GM21786 (cell line): ENCODE measurements at regions not wholly inside any gene's neighbourhood (a gene's known extent, or its start where the extent isn't known, plus 50 kb on each side); places are given as distances from the start of the nearest gene placed in this dataset.

ENCODE experiments used
- ATAC-seq: cut with Tn5 transposase; IDR thresholded peaks from one replicate; pipeline ENCODE4 v1.9.1; 2021; ENCODE audit not compliant: unreplicated experiment

DNA sequence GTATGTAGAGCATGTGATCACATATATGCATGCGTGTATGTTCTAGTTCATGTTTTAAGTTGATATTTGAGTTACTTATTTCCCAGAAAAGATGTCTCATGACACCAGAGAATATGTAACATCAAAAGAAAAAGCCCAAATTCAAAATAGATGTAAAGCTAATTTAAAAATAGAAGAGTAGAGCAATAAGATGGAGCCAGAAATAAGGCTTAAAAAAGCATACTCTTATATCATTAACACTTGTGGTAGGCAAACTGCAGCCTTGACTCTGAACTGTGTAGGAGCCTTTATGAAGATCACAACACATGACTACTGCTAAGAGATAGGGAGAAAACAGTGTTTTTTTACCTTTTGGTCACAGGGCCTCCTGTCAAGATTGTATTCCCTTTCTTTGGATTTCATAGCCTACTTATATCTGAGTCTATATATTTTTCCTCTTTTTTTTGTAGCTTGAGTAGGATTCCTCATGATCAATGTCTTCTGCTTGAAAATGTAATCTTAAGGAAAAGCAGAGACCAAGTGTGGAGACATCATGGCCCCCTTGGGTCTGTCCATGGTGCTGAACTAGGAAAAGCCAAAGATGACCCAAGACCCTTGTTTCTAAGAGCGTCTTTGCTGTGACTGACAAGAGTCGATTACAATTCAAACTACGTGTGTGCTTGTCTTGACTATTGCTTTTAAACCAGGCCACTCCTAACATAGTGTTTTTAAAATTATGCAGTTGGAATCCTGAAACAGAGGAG lies 390.4 kb downstream of the SHISA9 start:
- ATAC-seq: no peak

DNA sequence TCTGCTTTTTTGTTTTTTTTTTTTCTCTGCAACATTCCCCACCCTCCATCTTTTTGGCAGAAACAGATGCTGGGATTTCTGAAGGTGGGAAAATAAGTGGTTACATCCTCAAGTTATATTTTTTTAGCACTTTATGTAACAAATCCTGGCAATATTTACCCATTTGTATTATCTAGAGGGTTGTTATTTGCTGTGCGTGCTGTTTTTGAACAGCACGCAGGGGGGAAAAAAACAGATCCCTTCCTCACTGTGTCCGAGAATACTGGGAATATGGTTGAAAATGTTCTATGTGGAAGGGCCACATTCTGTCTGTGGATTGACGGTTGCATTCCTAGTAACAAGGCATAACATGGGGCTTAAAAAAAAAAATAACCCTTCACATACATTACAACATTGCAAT lies 394.8 kb downstream of the SHISA9 start:
- ATAC-seq: no peak

DNA sequence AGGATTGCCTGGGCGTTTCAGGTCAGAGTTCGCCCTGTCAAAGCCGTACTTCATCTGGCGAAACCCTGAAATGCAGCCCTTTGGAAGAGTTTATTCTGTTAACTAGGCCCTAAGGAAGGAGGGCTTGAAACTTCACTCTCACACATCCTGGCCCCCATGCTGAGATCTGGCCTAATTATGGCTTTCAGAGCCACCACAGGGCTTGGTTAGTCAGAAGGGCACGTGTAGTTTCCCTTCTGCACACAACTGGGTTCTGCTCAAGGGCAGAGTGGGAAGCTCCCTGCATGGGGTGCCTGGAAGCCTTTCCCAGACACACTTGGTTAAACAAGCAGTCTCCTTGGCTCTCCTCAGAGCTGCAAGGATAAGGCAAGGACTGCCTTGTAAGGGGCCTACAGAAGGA lies 397.3 kb downstream of the SHISA9 start:
- ATAC-seq: no peak

DNA sequence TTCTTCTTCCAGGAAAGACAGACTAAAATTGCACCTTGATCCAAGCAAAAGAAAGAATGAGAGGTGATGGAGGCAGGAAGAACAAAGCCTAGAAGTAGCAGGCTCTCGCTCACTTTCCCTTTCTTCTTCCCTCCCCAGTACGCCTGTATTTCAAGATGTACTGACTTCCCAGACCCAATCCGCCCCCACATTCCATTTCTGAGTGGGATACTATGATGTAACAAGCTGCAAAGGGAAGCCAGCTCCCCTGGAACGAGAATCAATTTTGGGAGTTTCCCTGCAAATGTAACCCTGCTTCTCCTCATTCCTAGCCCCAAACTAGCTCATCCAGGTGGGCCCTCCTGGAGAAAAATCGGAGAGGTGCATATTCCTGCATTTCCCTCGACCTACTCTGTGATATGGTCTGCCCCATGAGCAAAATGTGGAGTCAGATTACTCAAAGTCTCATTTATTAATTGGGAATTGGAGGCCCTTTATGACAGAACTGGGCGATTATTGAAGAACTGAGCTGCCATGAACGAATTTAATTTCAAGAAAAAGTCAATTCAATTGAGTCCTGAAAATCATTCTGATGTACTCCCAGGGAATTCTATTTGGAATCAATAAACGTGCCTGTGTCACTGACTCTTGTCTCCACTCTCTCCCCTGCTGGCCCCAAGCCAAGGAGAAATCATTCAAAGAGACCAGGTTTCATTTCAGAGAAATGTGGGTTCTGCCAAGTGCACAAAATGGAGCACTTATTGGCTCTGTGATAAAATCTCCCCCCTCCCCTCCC lies 398.9 kb downstream of the SHISA9 start:
- no peak for ATAC-seq

DNA sequence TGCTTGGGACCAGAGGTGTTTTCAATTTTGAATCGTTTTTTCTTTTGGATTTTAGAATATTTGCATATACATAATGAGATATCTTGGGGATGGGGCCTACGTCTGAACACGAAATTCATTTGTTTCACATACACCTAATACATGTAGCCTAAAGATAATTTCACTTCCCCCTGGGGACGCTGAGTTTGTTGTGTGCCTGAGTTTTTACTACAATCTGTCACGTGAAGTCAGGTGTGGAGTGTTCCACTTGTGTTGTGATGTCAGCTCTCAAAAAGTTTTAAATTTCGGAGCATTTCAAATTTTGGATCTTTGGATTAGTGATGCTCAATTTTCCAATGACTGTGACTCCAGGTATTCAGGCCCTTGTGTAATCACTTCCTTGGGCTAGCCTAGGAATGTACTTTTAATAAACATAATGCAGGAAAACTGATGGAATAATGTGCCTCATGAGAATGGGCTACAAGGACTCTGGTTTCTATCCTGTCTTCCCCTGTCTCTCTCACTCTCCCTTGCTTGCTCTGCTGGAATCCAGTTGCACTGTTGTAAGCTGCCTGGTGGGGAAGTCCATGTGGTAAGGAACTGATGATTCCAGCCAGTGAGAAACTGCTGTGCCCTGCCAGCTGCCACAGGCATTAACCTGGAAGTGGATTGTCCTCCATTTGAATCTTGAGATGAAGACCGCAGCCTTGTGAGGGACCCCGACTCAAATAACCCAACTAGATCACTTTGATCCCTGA lies 403.8 kb downstream of the SHISA9 start:
- ATAC-seq: no peak

DNA sequence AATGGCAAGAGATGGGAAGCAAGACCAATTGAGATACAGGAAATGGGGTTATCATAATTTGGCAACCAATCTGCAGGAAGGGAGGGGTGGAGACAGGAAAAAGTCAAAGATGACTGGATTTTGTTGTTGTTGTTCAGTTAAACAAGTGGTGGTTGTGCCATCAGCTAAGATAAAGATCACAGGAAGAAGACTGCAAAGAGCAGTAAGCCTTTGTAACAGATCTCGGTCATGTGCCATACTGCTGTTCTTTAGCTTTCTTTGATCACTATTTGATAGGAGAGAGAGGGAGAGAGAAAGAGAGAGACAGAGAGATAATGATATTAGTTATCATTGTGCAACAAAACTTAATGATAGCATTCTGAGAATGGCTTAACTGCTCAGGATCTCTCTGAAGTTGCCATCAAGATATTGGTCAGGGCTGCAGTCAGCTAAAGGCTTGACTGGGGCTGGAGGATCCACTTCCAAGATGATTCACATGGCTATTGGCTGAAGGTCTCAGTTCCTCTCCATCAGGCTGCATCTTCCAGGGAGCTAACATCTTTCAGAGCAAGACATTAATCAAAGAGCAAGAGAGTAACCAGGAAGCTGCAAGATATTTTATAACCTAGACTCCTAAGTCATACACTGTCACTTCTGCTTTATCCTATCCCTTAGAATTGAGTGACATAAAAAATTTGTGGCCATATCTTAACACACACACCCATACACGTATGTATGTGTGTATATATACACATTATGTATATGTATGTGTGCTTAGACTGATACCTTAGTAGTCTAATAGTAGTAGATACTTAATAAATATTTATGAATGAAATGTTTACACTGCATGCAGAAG lies 405.0 kb downstream of the SHISA9 start:
- ATAC-seq: no peak

DNA sequence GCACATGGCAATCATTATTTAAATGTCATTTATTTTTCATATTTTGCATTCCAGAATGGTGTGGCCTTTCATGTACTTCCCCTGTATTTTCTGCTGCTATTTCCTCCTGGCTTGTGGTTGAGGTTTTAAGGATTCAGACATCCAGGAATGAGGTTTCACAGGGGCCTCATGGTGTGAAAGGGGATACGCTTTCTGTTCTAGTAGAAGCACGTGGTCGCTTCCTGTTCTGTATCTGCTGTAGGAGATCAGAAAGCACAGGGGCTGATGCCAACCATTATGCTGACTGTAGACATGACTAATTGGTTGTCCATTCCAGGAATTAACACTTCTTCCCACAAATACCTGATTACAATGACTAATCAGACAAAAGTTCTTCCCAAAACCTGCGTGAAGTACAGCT lies 405.9 kb downstream of the SHISA9 start:
- no peak for ATAC-seq

DNA sequence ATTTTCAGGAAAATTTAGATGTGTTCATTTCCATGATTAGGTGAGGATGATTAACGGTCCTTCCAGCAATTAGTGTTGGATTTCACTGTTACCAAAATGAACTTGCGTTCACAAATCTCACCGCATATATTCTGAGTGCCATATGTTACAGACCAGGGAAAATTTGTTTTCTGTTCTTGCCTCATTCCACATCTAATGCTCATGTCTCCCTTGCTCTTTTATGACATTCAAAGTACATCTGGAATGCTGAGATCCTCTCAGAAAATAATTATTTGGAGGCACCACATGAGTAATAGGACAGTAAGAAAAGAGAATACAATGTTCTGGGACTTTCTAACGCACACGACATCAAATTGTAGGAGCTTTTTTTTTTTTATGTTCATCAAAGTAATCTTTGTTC lies 406.5 kb downstream of the SHISA9 start:
- ATAC-seq: no peak

DNA sequence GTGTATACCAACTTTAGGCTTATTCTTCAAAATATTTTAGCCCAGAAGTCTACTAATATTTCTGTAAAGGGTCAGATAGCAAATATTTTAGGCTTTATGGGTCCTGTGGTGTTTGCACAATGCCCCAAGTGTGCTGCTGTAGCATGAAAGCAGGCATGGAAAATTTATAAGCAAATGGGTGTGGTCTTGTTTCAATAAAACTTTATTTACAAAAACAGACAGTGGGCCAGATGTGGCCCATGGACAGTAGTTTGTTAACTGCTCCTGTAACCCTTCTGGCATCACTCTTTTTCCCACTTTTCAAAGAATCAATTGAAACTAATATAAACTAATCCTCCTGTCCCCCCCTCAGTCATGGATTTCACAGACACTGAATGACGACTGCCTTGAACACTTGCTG lies 410.7 kb downstream of the SHISA9 start:
- ATAC-seq: no peak

DNA sequence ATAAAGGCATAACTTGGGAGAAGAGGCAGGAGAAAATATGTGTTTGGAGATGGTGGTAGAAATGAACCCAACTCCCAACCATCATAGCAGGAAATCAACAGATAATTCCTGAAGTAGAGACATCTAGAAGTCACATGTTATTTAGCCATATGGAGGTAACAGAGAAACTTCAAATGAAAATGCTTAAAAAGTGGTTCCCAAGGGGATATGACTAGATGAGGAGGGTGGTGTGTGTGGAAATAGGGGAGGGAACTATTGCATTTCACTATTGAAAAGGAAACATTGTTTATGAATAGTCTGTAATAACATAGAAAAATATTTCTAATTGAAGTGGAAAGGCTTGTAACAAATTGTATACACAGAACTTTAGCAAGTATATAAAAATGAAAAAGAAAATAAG lies 412.0 kb downstream of the SHISA9 start:
- no peak for ATAC-seq

DNA sequence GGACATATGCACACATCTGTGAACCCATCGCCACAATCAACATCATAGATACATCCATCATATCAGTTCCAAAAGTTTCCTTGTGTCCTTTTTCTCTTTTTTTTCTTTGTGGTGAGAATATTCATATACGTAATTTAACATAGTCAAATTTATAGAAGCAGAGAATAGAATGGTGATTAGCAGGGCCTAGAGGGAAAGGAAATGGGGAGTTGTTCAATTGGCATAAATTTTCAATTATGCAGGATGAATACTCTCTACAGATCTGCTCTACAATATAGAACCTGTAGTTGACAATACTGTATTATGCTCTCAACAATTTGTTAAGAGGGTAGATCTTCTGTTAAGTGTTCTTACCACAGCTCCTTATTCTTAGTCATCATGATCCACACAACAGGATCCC lies 413.2 kb downstream of the SHISA9 start:
- ATAC-seq: no peak

DNA sequence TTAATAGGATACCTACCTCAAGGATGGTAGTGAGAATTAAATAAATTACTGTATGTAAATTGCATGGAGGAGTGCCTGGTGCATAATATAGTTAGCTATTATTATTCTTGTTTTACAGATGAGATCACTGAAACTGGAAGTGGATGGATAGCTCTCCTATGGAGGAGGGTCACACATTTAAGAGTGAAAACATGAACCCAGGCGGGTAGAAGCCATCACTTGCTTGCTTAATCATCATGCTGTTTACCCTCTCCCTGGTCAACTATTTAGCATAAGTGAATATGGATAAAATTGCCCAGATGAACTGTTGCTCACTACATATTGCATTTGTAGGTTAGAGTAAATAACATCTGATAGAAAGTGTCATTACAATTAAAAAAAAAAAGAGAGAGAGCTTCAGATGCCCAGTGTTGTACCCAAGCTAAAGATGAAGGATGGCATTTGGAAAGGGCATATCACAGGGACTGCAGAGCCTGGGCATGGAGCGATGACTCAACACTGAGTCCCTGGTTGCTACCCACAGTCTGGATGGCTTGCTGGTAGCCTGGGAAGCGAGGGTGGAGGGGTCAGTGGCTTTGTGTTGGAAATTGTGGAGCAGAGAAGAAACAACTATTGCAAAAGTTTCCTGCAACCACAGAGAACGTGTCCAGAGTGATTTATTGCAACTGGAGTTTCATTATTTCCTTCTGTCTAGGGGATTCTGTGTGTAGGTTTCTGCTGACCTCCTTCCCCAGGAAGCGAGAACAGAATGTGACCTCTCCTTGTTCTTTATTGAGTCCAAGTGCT lies 414.4 kb downstream of the SHISA9 start:
- no peak for ATAC-seq

DNA sequence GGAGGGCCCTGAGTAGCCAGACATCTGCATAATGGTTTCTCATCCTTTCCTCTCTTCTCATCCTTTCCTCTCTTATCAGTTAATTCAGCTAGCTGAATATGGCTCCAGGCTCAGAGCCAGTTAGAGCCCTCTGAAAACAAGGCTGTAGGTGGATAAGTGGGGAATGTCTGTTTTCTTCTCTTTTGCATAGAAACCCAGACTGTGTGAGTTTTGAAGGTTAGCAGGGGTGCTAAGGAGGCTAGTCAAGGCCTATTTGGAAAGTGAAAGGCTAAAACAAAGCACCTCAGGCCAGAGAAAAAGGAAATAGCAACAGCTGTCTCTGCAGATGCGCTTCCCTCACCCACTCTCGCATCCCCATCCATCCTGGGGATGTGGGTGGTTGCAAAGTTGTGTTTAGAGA lies 420.9 kb downstream of the SHISA9 start:
- ATAC-seq: peak; percentile 52

DNA sequence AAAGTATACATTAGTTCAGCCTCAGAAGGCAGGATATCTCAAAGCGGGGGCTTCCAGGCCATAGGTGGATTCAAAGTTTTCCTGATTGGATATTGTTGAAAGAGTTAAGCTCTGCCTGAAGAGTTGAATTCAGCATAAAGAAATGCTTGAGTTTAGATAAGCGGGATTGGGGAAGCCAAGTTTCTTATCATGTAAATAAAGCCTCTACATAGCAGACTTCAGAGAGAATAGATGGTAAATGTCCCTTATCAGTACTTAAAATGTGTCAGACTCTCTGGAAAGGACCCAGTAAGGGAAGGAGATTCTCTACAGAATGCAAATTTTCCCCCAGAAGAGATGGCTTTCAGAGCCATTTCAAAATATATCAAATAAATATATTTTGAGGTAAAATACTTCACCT lies 423.5 kb downstream of the SHISA9 start:
- ATAC-seq: no peak

DNA sequence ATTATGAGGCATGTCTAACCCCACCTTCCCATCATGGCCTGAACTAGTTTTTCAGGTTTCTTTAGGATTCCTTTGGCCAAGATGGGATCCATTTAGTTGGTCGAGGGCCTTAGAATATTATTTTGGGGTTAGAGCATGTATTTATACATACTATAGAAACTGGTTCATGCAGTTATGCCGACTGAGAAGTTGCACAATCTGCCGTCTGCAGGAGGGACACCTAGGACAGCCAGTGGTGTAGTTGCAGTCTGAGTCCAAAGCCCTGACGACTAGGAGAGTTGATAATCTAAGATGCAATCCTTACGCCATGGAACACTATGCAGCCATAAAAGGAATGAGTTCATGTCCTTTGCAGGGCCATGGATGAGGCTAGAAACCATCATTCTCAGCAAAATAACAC lies 424.0 kb downstream of the SHISA9 start:
- ATAC-seq: no peak

DNA sequence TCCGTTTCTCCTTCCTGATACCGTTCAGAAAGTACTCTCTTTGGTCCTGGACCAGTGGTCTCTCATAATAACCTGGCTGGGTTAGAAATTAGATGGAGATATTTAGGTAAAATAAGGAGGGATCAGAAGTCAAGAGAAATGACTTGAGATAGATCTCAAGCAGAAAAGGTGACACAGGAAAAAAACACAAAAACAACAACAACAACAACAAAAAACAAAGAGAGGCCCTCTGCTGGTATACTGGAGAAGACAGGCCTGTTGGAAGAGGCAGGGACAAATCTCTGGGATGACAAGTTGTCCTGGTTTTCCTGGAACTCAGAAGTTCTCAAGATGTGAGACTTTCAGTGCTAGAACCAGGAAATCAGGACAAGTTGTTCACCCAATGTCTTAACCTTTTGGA lies 430.5 kb downstream of the SHISA9 start:
- ATAC-seq: no peak

DNA sequence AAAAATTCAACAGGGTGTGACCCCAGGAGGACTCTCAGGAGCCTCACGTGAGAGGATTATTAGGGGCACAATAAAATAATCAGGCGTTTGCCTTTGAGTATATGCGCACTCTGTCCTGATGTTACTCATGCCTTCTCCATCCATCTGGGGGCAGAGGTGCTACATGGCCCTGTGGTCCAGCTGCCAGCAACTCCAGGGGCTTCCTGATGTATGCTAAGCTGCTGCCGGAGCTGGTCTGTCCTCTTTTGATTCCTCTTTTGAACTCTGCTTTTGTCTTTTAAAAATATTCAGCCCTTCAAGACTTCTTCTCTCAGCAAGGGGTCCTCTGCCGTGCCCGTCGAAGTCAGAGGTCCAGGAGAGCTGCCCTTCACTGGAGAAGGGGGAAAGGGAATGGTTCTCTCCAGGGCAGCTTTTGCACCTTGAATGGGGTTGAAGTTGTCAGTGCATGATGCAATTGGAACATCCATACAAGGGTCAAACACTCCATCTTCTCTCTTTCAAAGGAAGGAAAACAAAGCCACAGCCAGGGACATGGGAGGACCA lies 431.4 kb downstream of the SHISA9 start:
- ATAC-seq: no peak

DNA sequence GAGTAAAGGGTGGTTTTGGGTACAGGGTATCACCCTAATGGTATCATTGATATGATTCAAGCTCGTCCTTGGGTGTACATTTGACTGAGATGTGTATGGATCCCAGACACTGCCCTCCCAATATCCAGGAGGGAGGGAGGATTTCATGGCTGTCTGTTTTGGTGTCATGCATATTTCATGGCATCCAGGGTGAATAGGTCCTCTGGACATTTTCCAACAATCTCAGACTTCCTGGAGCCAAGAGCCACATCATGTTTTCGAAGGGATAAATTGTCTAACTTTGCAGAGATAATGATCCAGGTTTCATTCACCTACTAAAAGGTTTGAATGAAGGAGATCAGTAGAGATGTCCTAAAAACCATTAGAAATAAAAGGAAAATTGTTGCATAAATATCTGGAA lies 431.9 kb downstream of the SHISA9 start:
- ATAC-seq: no peak

DNA sequence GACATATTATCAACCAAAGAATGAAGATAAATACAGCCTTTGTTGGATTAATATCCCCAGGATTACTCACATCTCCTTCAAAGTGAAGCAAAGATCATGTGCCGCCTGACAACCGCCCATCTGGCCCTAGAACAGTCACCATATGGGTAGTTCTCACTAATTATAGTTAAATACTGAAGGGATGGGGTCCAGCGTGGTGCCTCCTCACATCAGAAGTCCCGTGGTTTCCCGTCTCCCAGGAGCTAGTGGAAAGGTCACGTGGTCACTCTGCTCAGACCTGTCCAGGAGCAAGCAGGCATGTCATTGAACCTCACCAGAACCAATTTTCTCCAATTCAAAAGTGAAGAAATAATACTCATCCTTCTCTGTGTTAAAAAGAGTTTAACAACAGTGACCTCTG lies 434.5 kb downstream of the SHISA9 start:
- no peak for ATAC-seq

DNA sequence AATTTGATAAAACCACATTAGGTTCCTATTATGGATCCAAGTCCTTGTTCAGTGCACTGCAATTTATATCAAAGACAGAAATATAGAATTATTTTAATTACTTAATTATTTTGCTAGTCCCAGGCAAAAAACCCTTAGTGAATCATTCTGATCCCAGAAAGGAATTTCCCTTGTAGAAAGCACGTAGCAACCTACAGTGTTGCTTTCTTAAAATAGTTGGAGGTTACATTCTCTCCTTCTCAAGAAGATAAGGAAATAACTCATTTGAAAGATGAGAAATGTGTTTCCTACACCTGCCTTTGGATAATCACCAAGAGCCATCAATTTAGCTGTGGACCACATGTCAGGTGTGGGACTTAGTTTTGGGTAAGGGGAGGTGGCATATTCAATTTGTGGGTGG lies 434.9 kb downstream of the SHISA9 start:
- ATAC-seq: no peak
